HUES48 (cell line): ENCODE measurements at regions not wholly inside any gene's neighbourhood (a gene's known extent, or its start where the extent isn't known, plus 50 kb on each side); places are given as distances from the start of the nearest gene placed in this dataset.

Experiments
- H3K27ac ChIP-seq: one replicate; pipeline ENCODE4 v1.7.0; 2013; ENCODE audit warnings: low read depth, low read length, inconsistent platforms
- H3K27me3 ChIP-seq: 2 replicates; pipeline ENCODE4 v1.6.1; 2013; ENCODE audit warnings: mild to moderate bottlenecking, low read length; ENCODE audit not compliant: control insufficient read depth, insufficient read depth
- H3K36me3 ChIP-seq: 2 replicates; pipeline ENCODE4 v1.6.1; 2013; ENCODE audit warnings: low read length; ENCODE audit not compliant: control insufficient read depth, insufficient read depth
- H3K4me1 ChIP-seq: 2 replicates; pipeline ENCODE4 v1.6.1; 2013; ENCODE audit warnings: mild to moderate bottlenecking, low read length; ENCODE audit not compliant: control insufficient read depth, insufficient read depth
- H3K4me3 ChIP-seq: 2 replicates; pipeline ENCODE4 v1.5.1; 2013; ENCODE audit warnings: mild to moderate bottlenecking, low read depth, low read length
- H3K9ac ChIP-seq: 2 replicates; pipeline ENCODE4 v1.6.1; 2013; ENCODE audit warnings: mild to moderate bottlenecking, low read depth, low read length, moderate library complexity
- H3K9me3 ChIP-seq: 2 replicates; pipeline ENCODE4 v1.6.1; 2013; ENCODE audit warnings: low read length; ENCODE audit not compliant: control insufficient read depth, insufficient read depth

DNA sequence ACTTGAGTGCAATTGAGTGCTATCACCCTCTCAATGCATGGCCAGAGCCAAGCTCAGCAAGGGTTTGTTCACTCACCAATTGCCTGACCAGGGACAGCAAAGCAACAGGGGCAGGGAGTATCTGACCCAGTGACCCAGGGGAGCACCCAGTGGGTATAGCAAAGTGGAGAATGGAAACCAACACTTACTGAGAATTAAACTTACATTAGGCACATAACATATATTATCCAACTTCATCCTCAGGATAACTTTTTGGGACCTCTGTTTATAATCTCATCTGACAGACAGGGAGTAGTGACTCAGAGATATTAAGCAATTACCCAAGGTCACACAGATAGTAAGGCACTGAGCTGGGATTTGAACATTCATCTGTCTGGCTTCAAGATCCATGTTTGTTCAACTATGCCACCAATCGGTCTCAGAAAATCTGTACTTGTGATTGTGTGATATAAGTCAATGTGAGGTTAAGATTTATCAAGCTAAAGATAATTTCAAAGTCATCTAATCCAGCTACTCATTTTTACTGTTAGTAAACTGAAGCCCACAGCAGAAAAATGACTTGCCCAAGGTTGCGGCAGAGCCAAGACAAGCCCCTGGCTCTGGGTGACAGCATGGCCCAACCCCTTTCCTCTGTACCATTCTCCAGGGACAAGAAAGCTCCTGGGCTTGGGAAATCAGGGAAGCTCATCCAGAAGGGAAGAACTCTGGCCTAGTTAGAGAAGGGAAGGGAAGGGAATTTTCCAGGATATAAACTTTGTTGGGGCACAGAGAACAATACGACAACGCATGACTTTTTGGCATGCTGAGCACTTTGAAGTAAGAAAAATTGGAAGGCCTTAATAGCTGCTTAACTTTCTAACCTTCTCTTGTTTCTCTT is 138.0 kb upstream of the SMAD3 start:
- Histone ChIP-seq H3K9me3 (no peaks in the 10 kb centered on the region), H3K36me3 (no peaks in the 10 kb centered on the region), H3K27ac (no peak overlapping the region), H3K27me3 (no peaks in the 10 kb centered on the region), H3K4me1 (peaks cover 18% of the 10 kb centered on the region), H3K9ac (no peak overlapping the region), H3K4me3 (no peak overlapping the region)

DNA sequence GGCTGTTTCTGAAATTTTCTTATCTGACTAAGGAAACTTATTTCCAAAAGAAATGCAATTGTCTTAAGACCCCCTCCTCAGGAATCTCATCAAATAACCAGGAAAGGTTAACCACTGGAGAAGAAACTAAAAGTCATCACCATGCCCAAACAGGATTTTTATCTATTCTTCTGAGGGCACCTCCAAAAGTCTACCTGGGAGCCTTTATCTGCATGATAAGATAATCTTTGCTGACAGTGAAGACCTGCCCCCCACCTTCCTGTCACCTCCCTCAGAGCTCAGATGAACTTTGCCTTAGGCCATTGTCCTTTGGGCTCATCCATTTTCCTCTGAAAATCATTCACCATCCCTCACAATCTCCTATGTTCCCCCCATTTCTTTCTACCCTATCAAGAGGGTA is 137.3 kb upstream of the SMAD3 start:
- peaks cover 21% of the 10 kb centered on the region for H3K4me1 ChIP-seq
- H3K27me3 ChIP-seq = no peaks in the 10 kb centered on the region
- no peak overlapping the region for H3K27ac ChIP-seq
- H3K36me3 ChIP-seq = no peaks in the 10 kb centered on the region
- no peak overlapping the region for H3K4me3 ChIP-seq
- H3K9me3 ChIP-seq = 0 out of 2 replicates have a peak, but pooled peaks cover 7% of the 10 kb centered on the region
- no peak overlapping the region for H3K9ac ChIP-seq

DNA sequence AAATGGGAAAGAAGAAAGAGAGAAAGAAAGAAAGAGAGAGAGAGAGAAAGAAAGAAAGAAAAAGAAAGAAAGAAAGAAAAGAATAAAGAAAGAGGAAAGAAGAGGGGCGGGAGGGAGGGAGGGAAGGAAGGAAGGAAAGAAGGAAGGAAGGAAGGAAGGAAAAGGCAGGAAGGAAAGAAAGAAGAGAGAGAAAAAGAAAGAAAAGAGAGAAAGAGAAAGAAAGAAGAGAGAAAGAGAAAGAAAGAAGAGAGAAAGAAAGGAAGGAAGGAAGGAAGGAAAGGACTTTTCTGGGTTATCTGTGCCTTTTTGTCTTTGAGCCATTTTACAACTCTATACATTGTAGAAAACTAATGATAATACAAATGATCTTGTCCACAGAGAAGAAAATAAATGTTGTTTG is 136.6 kb upstream of the SMAD3 start:
- Histone ChIP-seq H3K27ac (no peak overlapping the region), H3K4me3 (no peak overlapping the region), H3K27me3 (no peaks in the 10 kb centered on the region), H3K36me3 (no peaks in the 10 kb centered on the region), H3K4me1 (peaks cover 21% of the 10 kb centered on the region), H3K9ac (no peak overlapping the region), H3K9me3 (0 out of 2 replicates have a peak, but pooled peaks cover 7% of the 10 kb centered on the region)

DNA sequence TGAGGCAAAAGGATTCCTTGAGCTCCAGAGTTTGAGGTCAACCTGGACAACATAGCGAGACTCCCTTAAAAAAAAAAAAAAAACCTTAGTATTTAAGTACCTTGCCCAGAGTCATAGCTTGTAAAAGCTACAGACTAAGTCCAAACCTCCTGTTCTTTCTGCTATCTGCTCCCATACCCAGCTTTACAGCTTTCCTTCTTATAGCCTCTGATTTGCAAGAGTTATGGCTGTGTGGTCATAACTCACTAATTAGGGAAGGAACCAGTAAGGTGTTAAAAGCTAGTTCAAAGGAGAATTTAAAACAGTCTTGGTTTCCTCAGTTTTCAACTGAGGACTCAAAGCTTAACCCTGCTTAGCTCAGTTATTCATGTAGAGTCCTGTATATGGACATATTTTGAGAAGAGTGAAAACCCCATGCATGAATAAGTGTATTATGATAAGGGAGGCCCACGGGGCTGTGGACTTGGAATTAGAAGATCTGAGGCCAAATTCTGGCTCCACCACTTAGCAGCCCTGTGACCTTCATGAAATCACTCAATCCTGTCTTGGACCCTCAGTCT is 135.5 kb upstream of the SMAD3 start:
- Histone ChIP-seq H3K27me3 (no peaks in the 10 kb centered on the region), H3K27ac (no peak overlapping the region), H3K36me3 (no peaks in the 10 kb centered on the region), H3K4me3 (no peak overlapping the region), H3K9me3 (0 out of 2 replicates have a peak, but pooled peaks cover 7% of the 10 kb centered on the region), H3K4me1 (peaks cover 21% of the 10 kb centered on the region), H3K9ac (no peak overlapping the region)

DNA sequence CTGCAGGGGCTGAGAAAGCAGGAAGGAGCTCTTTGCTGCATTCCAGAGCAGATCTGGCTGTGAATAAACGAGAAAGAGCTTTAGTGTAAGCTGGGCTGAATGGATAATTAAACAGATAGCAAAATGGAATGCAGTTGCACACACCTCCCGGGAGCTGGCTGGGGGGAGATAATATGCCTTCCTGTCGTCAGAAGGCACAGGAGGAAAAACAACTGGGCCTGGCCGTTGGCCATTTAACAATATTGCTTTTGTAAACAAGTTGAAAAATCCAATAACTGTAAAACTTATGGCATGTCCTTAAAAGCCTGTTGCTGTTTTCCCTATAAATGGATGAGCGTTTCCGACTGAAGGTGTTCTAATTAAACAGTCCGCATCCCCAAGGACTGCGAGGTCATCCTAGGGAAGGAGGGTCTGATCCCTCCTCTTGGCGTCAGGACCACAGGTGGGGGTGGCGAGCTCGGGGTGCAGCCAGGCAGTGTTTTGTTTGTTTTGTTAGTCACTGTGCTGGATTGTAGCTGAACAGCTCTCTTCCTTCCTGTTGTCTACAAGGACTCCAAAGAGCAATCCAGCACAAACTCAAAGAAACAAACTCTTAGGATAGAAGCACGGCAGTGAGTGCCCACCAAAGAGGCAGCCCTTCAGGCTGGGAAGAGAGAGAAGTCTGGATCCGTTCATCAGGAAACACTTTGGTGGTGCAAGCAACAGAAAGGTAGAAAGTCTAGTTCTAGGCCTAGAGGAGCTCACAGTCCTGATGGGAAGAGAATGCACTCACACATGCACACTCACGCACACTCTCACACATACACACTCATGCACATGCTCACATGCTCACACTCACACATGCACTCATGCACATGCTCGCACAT is 133.4 kb upstream of the SMAD3 start:
- peaks cover 21% of the 10 kb centered on the region for H3K4me1 ChIP-seq
- H3K27ac ChIP-seq = peak overlapping the region; percentile 83
- H3K4me3 ChIP-seq = no peak overlapping the region
- 0 out of 2 replicates have a peak, but pooled peaks cover 7% of the 10 kb centered on the region for H3K9me3 ChIP-seq
- no peaks in the 10 kb centered on the region for H3K27me3 ChIP-seq
- no peak overlapping the region for H3K9ac ChIP-seq
- H3K36me3 ChIP-seq = no peaks in the 10 kb centered on the region

DNA sequence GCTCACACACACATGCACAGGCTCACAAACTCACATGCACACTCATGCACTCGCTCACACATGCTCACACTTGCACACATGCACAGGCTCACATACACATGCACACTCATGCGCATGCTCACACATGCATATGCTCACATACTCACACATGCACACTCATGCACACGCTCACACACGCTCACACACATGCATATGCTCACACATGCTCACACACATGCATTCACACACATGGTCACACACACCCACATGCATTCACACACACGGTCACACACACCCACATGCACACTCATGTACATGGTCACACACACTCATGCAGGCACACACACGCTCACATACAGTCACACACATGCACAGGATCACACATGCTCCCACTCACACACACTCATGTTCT is 132.8 kb upstream of the SMAD3 start:
- Histone ChIP-seq H3K36me3 (no peaks in the 10 kb centered on the region), H3K9ac (no peak overlapping the region), H3K4me3 (no peak overlapping the region), H3K9me3 (0 out of 2 replicates have a peak, but pooled peaks cover 7% of the 10 kb centered on the region), H3K4me1 (peaks cover 21% of the 10 kb centered on the region), H3K27me3 (no peaks in the 10 kb centered on the region), H3K27ac (peak overlapping the region; percentile 83)

DNA sequence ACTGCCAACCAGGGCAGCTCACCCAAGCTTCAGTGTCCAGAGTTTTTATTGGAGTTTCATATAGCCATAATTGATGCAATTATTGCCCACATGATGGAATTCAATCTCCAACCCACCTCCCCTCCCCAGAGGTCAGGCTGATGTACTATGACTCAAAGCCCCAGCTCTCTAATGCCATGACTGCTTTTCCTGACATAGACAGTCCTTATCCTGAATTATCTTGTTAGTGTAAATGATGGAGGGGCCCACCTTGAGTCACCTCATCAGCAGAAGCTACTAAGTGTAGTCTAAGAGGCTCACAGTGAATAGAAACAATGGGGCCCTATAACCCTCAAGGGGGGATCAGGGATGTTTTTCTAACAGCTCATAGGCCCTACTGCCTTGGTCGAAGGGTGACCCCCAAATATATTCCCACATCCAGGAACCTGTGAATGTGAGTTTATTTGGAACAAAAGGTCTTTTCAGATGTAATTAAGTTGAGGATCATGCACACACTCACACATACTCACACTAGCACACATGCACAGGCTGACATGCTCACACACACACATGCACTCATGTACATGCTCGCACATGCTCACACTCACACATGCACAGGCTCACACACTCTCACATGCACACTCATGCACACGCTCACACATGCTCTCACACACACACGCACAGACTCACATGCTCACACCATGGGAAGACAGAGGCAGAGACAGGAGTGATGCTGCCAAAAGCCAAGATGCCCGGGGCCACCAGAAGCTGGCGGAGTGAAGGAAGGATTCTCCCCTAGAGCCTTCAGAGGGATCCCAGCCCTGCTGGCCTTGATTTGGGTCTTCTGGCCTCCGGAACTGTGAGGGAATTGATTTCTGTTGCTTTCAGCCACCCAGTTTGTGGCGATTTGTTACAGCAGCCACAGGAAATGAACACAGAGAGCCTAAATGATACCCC is 131.2 kb upstream of the SMAD3 start:
- Histone ChIP-seq H3K4me1 (peaks cover 14% of the 10 kb centered on the region), H3K4me3 (no peak overlapping the region), H3K9ac (no peak overlapping the region), H3K27me3 (no peaks in the 10 kb centered on the region), H3K27ac (no peak overlapping the region), H3K9me3 (0 out of 2 replicates have a peak, but pooled peaks cover 7% of the 10 kb centered on the region), H3K36me3 (no peaks in the 10 kb centered on the region)

DNA sequence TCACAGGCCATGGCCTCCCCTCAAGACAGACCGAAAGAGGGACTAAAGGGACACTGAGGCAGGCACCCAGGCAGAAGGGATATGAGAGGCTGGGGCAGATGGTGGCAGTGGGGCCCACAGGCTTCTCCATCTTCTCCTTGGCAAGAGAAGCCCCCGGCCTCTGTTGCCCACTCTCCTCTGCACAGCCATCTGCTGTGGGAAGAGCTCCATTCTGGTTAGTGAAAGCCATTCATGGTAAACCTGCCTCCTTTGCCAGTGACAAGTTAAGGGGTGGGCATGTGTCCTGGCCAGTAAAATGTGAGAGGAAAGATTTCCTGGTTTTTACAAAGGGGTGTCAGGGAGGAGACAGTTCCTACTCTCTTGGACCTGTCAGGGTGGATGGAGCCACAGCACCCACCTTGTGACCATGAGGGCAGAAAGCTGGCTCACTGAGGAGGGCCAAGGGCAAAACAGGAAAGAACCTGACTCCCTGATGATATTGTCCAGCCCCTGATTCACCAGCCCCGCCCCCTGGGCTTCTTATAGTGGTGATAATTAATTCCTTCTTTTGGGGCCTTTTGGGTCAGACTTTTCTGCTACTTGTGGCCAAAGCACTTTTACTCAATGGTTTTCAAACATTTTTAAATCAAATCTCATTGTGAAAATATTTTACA is 130.4 kb upstream of the SMAD3 start:
- Histone ChIP-seq H3K9me3 (0 out of 2 replicates have a peak, but pooled peaks cover 7% of the 10 kb centered on the region), H3K36me3 (no peaks in the 10 kb centered on the region), H3K9ac (no peak overlapping the region), H3K27me3 (no peaks in the 10 kb centered on the region), H3K4me3 (no peak overlapping the region), H3K27ac (no peak overlapping the region), H3K4me1 (peaks cover 14% of the 10 kb centered on the region)

DNA sequence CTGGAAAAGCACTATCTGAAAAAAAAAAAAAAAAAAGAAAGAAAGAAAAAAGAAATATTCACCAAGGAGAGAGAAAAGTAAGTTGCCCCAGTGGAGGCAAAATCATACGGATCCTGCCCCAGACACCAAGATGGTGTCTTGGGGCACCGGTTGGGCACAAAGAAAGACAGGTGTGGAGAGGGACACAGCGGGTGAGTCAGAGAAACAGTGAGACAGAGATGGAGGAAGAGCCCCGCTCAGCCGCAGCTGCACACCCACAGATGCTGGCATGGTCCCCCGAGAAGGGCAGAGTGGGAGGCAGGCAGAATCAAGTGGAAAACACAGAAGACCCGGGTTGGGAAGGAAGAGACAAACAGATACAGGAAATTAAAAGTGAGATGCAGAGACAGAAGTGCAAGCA is 129.7 kb upstream of the SMAD3 start:
- H3K9me3 ChIP-seq = 0 out of 2 replicates have a peak, but pooled peaks cover 7% of the 10 kb centered on the region
- no peaks in the 10 kb centered on the region for H3K36me3 ChIP-seq
- H3K27ac ChIP-seq = no peak overlapping the region
- H3K9ac ChIP-seq = no peak overlapping the region
- no peaks in the 10 kb centered on the region for H3K27me3 ChIP-seq
- no peak overlapping the region for H3K4me3 ChIP-seq
- H3K4me1 ChIP-seq = peaks cover 14% of the 10 kb centered on the region
